ENCODE measurements at regions not wholly inside any gene's neighbourhood (a gene's known extent, or its start where the extent isn't known, plus 50 kb on each side); places are given as distances from the start of the nearest gene placed in this dataset.

DNA sequence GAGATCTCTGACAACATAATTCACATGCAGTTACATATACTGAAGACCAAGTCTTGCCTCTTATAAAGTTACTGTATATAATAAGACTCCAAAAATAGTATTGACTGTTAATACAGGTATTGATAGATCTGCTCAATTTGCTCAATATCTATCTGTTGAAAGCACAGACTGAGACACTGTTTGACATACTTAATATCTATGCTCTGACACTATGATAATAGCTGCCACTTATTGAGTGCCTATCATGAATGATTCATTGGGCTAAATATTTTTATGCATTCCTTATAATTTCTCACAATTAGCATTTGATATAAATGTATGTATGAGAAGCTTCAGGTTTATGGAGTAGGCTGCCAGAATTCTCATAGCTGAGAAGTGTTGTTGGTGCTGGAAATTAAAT is 1600.9 kb upstream of the IGFBP7 start:
- no peak for DNase-seq (ENCODE audit: extremely low read depth in 1 of 2, low read depth in 1 of 2)

DNA sequence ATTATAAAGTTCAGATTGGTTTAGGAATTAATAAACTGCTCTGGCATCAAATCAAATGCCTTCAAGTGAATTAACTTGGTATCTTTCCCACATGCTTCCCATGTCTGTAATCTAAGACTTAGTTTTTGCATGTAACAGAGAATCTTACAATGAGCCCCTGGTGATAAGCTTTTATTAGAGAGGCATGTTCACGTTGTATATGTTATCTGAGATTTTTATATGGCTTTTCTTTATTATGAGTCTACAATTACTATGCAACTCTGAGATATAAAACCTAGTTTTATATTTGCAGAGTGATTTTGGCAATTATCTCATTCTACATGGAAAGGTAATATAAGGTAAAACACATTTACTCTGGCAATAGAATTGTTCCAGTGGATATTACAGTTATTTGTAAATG is 1578.4 kb upstream of the IGFBP7 start:
- DNase-seq (ENCODE audit: extremely low read depth in 1 of 2, low read depth in 1 of 2) = no peak

DNA sequence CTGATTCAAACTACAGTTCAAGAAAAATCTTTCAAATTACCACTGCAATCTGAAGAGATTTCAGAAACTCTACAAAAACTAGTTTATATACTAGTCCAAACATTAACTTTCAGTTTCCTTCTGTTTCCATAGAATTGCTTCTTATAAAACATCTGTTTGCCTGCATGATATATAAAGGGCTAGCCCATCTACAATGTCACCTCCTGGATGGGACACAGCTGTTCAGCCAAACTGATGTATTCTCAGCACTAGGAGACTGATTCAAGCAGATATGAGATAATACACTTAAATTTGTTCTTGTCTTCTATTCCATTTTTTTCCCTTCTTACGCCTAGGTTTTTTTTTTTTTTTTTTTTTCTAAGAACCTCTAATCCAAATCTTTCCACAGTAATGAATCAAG is 1569.7 kb upstream of the IGFBP7 start:
- no peak for DNase-seq (ENCODE audit: extremely low read depth in 1 of 2, low read depth in 1 of 2)

DNA sequence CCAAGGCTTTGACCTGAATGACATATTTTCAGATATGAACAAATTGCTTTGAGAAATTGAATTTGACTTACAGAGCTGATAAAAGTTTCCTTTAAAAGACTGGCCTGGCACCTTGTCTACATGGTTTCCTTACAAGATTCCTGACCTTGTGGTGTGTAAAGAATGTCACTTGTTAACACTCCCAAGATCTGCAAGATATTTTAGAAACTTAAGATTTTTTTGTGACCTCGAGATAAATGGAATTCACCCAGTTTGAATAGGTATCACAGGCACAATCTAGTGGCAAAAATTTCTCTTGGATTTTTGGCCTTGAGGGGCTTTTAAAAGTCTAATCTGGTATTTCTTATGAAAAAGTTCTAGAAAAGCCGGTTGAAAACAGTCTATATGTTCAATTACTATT is 1568.9 kb upstream of the IGFBP7 start:
- no peak for DNase-seq (ENCODE audit: extremely low read depth in 1 of 2, low read depth in 1 of 2)

DNA sequence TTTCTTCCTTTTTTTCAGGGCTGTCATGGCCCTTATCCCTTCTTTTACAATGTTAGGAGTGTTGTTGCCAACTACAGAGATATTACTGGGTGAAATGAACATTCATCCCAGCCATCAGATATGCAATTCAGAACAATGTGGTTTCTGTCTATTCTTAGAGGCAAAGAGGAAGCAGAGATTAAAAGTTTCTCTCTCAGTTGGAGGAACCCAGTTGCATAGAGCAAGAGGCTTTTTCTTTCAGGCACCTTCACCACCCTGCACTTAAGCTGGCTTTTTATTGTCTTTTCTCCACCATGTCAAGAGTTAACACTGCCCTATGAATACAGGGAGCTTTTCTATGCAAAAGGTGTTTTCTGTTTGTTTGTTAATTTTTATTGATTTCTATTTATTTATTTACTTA is 1559.6 kb upstream of the IGFBP7 start:
- DNase-seq (ENCODE audit: extremely low read depth in 1 of 2, low read depth in 1 of 2) = no peak

DNA sequence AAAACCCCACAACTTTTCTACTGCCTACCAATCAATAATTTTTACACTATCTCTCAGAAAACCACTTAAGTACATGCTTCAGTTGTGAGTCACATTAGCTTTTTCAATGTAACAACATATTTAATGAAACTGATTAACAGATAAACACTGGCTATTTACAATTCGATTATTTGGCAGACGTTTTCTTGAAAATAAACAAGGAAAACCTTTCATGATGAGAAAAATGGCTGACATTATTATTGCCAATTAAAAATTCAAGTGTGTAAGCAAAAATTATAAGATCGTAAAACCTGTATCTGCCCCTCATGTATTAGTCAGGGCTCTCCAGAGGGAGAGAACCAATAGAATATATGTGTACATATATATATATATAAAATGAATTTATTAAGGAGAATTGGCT is 1555.5 kb upstream of the IGFBP7 start:
- DNase-seq (ENCODE audit: extremely low read depth in 1 of 2, low read depth in 1 of 2) = no peak

DNA sequence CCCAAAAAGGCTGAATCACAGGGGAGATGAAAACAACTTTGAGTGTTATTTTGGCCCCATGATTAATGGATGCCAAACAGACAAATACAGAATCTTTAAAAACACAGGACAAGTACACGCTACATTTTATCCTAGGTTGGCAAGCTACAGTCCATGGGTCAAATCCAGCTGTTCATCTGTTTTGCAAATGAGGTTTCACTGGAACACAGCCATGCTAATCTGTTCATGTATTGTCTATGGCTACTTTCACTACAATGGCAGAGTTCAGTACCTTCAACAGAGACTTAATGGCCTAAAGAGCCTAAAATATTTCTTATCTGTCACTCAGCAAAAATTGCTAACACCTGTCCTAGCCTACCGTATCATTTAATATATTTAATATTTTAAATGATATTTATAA is 1548.5 kb upstream of the IGFBP7 start:
- no peak for DNase-seq (ENCODE audit: extremely low read depth in 1 of 2, low read depth in 1 of 2)

DNA sequence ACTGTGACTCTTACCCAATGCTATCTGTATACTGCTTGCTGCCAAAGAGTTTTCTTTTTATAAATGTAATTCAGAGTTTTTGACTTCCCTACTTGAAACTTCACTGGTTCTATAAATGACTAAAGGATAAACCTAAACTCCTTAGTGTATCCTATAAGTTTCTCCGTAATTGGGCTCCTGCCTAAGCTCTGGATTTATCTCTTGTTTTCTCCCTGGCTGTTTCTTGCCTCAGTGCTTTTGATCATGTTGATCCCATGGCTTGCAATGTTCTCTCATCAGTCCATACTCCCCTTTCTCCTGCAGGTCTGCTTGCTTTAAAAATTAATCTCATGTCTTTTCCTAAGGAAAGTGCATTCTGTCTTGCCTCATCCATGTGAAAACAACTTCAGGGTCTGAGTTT is 1543.1 kb upstream of the IGFBP7 start:
- no peak for DNase-seq (ENCODE audit: extremely low read depth in 1 of 2, low read depth in 1 of 2)

DNA sequence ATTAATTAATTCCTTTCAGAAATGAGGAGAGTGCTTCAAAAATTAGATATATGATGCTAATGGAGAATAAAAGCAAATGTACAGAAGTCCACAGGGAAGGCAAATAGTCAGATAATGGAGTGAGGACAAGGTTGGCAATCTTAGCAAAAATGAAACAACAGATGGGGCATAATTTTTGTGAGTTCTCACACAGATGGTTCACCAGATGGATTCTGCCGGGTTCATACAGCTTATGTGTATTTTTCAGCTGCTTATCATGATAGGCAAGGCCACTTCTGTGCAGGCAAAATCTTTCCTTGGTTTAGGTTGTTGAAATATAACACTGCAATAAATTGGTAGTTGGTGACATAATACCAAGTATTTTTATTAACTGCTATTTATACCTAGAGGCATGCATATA is 1539.0 kb upstream of the IGFBP7 start:
- DNase-seq (ENCODE audit: extremely low read depth in 1 of 2, low read depth in 1 of 2) = no peak

DNA sequence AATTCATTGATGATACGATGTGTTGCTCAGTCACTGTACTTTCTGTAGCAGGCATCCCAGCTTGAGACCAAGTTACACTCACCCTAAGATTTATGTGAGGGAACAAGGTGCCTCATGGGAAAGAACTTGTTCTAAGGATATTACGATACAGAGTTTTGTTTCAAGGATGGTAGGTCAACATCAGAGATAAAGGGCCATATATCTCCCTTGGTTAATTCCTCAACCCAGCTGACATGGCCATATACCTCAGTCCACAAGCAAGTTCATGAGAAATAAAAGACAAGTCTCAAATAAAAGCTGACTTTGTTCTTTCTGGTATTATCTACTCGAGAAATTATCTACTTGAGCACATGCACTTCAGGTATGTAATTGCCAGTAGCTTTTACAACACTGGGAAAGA is 1535.9 kb upstream of the IGFBP7 start:
- no peak for DNase-seq (ENCODE audit: extremely low read depth in 1 of 2, low read depth in 1 of 2)

DNA sequence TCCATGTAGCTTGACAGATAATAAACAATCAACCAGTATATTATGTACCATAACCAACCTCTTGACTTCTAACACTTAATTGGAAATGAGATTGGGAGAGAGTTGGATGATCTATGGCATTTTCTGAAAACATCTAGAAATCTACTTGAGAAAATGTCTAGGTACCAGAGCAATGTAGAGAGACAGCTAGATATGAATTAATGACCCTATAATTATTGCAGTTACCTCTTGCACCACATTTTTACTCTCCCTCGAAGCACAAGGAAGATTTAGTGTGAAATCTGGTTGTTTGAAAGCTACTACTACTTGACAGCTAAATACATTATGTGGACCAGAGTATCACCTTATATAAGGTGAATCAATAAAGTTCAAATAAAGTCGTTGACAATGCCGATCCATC is 1534.4 kb upstream of the IGFBP7 start:
- DNase-seq (ENCODE audit: extremely low read depth in 1 of 2, low read depth in 1 of 2) = no peak

DNA sequence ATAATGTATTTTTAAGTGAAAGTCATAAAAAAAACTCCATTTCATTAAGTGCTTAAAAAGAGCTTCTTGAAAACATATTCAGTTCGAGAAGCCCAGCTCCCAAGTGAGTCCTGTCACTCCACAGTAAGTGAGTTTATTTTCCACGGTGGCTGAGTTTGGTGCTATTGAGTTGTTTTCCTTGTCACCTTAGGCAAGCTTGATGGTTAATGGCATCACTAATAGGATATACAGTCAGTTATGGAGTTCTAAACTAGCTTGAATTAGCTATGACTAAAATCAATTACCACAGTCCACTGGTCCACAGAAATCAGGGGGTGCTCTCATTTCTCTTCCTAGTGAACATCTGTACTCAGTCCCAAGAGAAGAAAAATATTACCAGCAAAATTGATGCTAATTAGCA is 1526.2 kb upstream of the IGFBP7 start:
- DNase-seq (ENCODE audit: extremely low read depth in 1 of 2, low read depth in 1 of 2) = no peak

DNA sequence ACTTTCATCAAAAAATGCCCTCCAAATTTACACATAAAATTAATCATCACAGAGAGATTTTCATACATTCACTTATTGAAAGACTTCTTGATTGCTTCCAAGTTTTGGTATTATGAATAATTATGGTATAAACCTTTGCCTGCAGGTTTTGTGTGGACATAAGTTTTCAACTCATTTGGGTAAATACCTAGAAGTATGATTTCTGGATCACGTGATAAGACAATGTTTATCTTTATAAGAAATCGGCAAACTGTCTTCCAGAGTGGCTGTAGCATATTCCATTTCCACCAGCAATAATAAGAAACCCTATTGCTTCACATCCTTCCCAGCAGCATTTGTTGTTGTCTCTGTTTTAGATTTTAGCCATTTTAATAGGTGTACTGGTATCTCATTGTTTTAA is 1507.0 kb upstream of the IGFBP7 start:
- DNase-seq (ENCODE audit: extremely low read depth in 1 of 2, low read depth in 1 of 2) = no peak

DNA sequence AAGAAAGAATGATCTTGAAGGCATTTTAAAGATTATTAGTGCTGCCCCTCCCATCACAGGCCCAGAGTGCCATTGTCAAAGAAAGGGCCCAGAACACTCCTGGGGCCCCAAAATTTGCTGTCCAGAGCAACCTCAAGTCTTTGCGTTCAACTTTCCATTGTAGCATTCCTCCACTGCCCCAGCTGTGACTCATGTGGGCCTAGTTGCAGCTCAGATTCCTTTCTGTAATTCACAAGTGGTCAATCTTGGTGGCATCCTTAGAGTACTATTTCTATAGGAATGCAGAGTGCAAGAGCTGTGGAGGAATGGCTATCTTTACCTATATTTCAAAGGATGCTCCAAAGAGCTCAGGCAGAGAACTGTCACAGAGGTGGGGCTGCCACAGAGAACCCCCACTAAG is 1500.8 kb upstream of the IGFBP7 start:
- no peak for DNase-seq (ENCODE audit: extremely low read depth in 1 of 2, low read depth in 1 of 2)

DNA sequence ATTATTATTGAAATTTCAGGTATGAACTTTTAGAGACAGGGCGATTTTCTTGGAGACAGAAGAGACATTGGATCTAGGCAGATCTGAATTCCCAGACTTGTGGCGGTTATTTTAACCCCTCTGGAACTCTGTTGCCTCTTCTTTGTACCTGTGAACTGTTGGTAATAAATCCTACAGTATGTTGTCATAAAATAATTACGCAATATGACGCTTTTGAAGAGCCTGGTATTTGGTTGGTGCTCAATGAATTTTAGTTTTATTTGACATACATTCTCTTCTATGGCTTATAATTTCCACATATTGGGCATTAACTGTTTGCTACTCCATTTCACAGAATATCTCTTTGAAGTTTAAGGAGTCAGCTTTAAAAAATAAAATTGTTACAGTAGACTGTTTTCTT is 1496.1 kb upstream of the IGFBP7 start:
- DNase-seq (ENCODE audit: extremely low read depth in 1 of 2, low read depth in 1 of 2) = no peak

DNA sequence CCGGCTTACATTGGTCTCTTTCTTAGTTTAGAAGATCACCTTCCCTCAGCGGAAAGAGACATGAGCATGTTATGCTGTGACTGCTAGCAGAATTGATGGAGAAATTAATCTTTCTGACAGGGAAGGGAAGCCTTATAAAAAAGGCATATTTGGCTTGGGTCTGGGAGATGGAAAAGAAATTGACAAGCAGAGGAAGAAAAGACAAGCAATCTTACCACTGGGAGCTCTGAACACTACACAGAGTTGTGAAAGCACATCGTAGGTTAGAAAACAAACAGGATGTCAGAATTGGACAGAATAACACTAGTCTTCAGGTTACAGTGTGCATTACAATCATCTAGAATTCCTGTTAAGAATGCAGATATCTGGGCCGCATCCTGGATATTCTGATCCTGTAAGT is 1493.8 kb upstream of the IGFBP7 start:
- DNase-seq (ENCODE audit: extremely low read depth in 1 of 2, low read depth in 1 of 2) = no peak

DNA sequence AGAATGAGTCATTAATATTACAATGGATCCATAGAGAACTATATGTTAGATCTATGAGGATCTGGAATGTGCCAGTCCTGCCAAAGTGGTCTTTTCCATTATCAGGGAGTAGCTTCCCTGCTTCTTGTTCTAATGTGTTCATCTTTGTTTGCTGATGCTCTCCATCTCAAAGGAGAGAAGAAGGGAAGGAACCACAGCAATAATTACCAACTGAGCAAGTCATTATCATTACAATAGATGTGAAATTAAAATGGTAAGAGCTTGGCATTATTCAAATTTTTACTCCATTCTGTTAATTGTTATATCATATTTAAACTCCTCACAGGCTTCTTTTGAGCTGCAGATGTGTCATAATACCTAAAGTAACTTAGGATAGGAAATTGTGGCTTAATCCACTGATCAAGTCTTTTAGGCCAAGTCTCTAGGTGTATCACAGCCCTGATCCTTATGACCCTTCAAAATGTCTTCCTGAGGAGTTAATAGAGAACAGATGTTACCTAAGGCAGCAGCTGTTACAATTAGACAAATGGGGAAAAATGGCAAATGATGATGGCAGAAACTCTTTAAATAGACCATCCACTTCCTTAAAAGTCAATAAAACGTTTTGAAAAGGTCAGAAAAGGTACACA is 1492.7 kb upstream of the IGFBP7 start:
- DNase-seq (ENCODE audit: extremely low read depth in 1 of 2, low read depth in 1 of 2) = no peak

DNA sequence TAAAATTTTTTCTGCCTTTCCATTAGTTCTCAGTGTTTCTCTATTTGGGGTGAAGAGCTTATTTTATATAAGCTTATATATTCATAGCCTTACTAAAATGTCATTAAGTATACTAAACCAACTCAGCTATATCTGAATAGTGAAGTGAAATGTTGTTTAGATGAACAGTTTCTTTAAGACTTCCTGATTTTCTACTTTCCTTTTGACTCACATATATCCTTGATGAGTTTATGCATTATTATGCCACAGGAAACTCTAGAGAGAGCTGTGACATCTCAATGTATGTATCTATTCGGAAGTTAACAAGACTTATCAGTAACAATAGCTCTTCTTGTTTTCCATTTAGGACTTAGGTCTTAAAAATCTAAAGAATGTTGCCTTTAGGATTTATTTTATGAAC is 1491.8 kb upstream of the IGFBP7 start:
- DNase-seq (ENCODE audit: extremely low read depth in 1 of 2, low read depth in 1 of 2) = no peak

DNA sequence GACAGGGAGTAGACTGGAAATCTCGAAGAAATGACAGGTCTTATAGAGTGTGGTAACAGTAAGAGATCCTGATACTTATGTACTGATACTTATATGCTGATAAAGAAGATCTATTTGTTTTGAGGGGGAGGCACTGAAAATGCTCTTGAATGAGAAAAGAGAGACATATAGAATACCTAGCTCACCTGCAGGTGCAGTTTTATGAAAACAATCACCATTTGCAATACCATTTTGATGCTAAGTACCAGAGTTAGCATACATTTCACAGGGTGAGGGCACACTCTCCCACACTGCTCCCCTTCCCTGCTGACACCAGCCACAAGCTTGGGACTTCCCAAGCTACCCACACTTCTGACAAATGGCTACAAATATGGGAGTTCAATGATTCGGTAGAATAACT is 1490.1 kb upstream of the IGFBP7 start:
- DNase-seq (ENCODE audit: extremely low read depth in 1 of 2, low read depth in 1 of 2) = no peak

DNA sequence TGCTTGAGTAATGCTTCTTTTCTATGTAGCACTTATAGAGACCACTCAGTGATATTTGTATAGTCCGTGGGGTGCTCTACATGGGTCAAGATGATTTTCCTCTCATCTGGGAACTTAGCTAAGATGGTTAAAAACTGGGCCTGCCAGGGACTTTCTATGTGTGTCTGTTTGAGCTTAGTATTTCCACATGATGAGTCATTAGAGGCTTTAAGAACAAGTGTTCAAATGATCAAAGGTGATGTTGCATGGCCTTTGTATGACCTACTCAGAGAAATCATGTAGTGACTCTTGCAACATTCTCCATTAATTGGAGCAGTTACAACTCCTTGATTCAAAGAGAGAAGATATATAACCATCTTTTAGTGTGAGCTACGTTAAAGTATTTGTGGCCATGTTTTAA is 1480.5 kb upstream of the IGFBP7 start:
- DNase-seq (ENCODE audit: extremely low read depth in 1 of 2, low read depth in 1 of 2) = no peak

DNA sequence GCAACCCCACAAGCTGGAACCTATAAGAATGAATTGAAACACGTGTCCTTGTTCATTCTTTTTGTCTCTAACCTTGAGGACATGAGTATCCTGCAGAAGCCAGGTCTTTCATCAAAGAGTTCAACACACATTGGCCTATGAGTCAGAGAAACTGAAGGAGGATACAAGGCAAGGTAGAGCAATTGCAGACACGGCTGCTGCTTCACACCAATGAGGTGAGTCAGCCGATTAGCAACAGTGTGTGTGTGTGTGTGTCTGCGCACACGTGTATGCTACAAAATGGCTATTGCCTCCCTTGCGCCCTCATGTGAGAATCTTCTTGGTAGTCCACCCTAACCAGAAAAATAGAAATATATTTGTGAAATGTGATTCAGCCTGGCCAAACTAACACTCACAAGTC is 1477.7 kb upstream of the IGFBP7 start:
- DNase-seq (ENCODE audit: extremely low read depth in 1 of 2, low read depth in 1 of 2) = no peak

DNA sequence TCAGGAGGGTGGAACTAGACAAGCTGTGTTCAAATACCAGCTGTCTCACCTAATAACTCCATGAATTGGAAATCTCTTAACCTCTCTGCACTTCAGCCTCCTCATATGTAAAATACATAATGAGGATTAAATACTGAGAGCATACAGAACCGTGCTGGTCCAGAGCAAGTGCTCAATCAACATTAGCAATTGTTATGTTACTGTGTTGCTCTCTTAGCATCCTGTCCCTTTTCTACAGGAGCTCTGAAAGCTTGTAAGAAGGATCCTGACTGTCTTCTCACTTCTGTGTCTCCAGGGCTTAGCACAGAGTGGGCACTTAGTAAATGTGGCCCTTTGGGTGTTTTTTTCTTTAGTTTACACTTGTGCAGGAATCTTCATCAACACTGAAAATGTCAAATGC is 1456.1 kb upstream of the IGFBP7 start:
- no peak for DNase-seq (ENCODE audit: extremely low read depth in 1 of 2, low read depth in 1 of 2)

DNA sequence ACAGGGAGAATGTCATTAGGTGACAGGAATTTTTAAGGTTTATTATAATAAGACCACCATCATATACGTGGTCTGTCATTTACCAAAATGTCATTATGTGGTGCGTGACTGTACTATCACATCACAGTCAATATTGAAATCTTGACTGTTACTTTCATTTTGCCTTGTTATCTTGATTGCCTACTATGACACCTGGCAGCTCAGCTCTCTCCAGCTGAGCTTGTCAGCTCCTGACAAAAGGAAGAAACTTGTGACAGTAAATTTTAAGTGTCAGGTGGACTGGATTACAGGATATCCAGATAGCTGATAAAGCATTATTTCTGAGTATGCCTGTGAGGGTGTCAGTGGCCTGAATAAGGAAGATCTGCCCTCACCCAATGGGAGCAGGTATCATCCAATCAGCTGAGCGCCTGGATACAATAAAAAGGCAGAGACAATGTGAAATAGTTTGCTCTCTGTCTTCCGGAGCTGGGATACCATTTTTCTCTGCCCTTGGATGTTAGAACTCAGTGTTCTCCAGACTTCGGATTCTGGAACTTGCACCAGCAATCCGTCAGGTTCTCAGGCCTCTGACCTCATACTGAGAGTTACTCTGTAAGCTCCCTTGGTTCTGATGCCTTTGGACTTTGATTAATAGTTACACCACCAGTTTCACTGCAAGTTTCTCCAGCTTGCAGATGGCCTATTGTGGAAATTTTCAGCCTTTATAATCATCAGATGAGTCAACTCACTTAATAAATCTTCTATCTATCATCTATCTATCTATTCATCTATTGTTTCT is 1454.7 kb upstream of the IGFBP7 start:
- DNase-seq (ENCODE audit: extremely low read depth in 1 of 2, low read depth in 1 of 2) = no peak
